ENCODE measurements at regions not wholly inside any gene's neighbourhood (a gene's known extent, or its start where the extent isn't known, plus 50 kb on each side); places are given as distances from the start of the nearest gene placed in this dataset.

DNA sequence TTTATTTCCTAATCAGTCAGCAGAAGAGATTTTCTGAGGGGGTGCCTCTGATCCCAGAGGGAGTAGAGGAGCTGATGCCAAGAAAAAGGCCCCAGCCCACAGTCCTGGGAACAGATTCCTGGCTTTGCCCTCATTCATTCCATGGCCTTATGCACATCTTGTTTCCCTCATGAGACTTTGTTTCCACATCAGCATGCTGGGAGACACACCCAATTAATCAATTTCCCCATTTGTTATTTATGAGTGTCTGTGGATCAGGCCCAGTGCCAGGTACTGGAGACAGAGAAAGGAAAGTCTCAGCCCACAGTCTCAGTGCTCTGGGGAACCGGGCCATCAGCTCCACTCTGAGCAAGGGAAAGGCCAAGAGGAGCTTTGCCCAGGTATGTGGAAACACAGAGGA is 496.2 kb upstream of the ZMIZ1 start:
- Mint-ChIP-seq H3K36me3 (ENCODE audit: unreplicated experiment) (peaks cover 13% of the 10 kb centered on the region), H3K4me3 (ENCODE audit: unreplicated experiment) (no peak overlapping the region), H3K4me1 (ENCODE audit: low read depth, unreplicated experiment) (peaks cover 20% of the 10 kb centered on the region), H3K9me3 (ENCODE audit: unreplicated experiment) (peaks cover 3% of the 10 kb centered on the region), H3K27ac (ENCODE audit: unreplicated experiment) (no peak overlapping the region), H3K27me3 (ENCODE audit: unreplicated experiment) (peaks cover 6% of the 10 kb centered on the region)
- TF ChIP-seq, protein P1, sequence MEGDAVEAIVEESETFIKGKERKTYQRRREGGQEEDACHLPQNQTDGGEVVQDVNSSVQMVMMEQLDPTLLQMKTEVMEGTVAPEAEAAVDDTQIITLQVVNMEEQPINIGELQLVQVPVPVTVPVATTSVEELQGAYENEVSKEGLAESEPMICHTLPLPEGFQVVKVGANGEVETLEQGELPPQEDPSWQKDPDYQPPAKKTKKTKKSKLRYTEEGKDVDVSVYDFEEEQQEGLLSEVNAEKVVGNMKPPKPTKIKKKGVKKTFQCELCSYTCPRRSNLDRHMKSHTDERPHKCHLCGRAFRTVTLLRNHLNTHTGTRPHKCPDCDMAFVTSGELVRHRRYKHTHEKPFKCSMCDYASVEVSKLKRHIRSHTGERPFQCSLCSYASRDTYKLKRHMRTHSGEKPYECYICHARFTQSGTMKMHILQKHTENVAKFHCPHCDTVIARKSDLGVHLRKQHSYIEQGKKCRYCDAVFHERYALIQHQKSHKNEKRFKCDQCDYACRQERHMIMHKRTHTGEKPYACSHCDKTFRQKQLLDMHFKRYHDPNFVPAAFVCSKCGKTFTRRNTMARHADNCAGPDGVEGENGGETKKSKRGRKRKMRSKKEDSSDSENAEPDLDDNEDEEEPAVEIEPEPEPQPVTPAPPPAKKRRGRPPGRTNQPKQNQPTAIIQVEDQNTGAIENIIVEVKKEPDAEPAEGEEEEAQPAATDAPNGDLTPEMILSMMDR (IDR thresholded peaks at IDR 0.05; ENCODE audit: partially characterized antibody, unreplicated experiment) = no peak
- DNase-seq = no peak

DNA sequence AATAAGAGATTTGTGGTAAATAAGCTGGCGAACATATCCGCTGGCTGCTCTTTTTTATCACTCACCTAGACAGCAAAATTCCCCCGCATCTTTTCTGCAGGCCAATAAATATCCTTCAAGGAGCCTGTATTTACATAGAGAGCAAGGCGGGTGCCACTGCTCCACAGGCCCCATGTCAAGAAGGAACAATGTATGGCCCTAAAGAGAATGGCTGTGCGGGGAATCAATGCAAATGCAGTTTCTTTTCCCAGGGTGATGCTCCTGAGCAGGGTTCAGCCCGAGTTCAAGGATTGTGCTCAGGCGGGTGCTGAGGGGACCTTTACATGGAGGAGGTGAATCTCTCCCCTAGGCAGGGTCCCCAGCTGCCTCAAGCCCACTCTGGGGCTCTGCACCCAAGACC is 494.2 kb upstream of the ZMIZ1 start:
- H3K4me3 Mint-ChIP-seq (ENCODE audit: unreplicated experiment) = no peak overlapping the region
- no peak overlapping the region for H3K27ac Mint-ChIP-seq (ENCODE audit: unreplicated experiment)
- peaks cover 3% of the 10 kb centered on the region for H3K9me3 Mint-ChIP-seq (ENCODE audit: unreplicated experiment)
- peaks cover 5% of the 10 kb centered on the region for H3K27me3 Mint-ChIP-seq (ENCODE audit: unreplicated experiment)
- TF ChIP-seq, protein P1 (IDR thresholded peaks at IDR 0.05; ENCODE audit: partially characterized antibody, unreplicated experiment) = no peak
- no peak for DNase-seq
- H3K36me3 Mint-ChIP-seq (ENCODE audit: unreplicated experiment) = peaks cover 13% of the 10 kb centered on the region
- peaks cover 20% of the 10 kb centered on the region for H3K4me1 Mint-ChIP-seq (ENCODE audit: low read depth, unreplicated experiment)

DNA sequence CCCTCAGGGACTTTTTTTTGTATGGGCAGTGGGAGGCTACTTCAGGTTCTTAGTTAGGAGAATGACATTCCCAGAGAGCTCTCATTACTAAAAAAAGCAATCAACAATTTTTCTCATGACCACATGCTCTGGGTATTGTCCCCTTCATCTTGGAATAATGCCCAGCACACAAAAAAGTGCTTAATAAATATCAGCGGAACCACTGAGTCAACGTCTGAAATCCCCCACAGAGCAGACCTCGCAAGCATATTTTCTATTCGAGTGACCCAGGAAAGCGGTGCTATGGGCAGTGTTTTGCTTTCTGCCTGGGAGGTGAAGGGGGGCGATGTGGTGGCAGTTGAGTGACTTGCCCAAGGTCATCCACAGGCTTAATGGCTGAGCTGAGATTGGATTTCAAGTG is 493.4 kb upstream of the ZMIZ1 start:
- no peak overlapping the region for H3K4me3 Mint-ChIP-seq (ENCODE audit: unreplicated experiment)
- H3K4me1 Mint-ChIP-seq (ENCODE audit: low read depth, unreplicated experiment) = peaks cover 15% of the 10 kb centered on the region
- peaks cover 3% of the 10 kb centered on the region for H3K27me3 Mint-ChIP-seq (ENCODE audit: unreplicated experiment)
- no peak for DNase-seq
- no peak overlapping the region for H3K27ac Mint-ChIP-seq (ENCODE audit: unreplicated experiment)
- H3K9me3 Mint-ChIP-seq (ENCODE audit: unreplicated experiment) = peaks cover 3% of the 10 kb centered on the region
- TF ChIP-seq, protein P1 (IDR thresholded peaks at IDR 0.05; ENCODE audit: partially characterized antibody, unreplicated experiment) = no peak
- peaks cover 5% of the 10 kb centered on the region for H3K36me3 Mint-ChIP-seq (ENCODE audit: unreplicated experiment)

DNA sequence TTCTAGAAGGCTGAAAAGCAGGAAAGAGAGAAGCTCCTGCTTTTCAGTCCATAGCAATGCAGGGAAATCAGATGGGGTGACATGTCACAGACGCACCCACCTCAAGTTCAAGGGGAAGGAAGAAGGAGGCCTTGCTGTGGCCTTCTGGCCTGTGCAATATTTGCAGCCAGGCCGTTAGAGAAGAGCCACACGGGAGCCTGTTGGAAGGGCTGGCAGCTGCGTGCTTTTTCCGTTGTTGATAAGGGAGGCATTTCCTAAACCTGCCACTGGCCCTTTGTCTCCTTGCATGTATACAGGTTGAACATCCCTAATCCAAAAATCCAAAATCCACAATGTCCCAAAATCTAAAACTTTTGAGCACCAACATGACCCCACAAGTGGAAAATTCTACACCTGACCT is 492.5 kb upstream of the ZMIZ1 start:
- Mint-ChIP-seq H3K36me3 (ENCODE audit: unreplicated experiment) (no peaks in the 10 kb centered on the region), H3K4me3 (ENCODE audit: unreplicated experiment) (no peak overlapping the region), H3K4me1 (ENCODE audit: low read depth, unreplicated experiment) (peaks cover 10% of the 10 kb centered on the region), H3K9me3 (ENCODE audit: unreplicated experiment) (no peaks in the 10 kb centered on the region), H3K27ac (ENCODE audit: unreplicated experiment) (no peak overlapping the region), H3K27me3 (ENCODE audit: unreplicated experiment) (no peaks in the 10 kb centered on the region)
- TF ChIP-seq, protein P1 (IDR thresholded peaks at IDR 0.05; ENCODE audit: partially characterized antibody, unreplicated experiment) = no peak
- no peak for DNase-seq

DNA sequence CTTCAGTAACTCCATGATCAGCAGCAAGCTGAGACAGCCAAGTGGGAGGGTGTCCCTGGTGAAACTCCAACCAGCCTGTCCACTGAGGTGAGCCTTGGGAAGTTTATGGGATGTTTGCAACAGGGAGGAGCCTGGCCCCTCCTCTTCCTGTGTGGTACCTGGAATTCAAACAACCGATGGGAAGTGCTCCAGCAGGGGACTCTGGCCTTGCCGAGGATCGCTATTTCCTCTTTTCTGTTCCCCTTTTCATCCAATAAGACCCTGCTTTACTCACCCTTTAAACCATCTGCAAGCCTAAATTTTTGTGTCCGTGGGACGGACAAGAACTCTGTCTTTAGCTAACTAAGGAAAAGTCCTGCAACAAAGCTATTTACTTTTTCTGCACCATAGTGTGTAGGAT is 491.1 kb upstream of the ZMIZ1 start:
- Mint-ChIP-seq H3K4me1 (ENCODE audit: low read depth, unreplicated experiment) (peaks cover 10% of the 10 kb centered on the region), H3K36me3 (ENCODE audit: unreplicated experiment) (no peaks in the 10 kb centered on the region), H3K4me3 (ENCODE audit: unreplicated experiment) (no peak overlapping the region), H3K27ac (ENCODE audit: unreplicated experiment) (no peak overlapping the region), H3K9me3 (ENCODE audit: unreplicated experiment) (no peaks in the 10 kb centered on the region), H3K27me3 (ENCODE audit: unreplicated experiment) (no peaks in the 10 kb centered on the region)
- TF ChIP-seq, protein P1 (IDR thresholded peaks at IDR 0.05; ENCODE audit: partially characterized antibody, unreplicated experiment) = no peak
- no peak for DNase-seq
